ENCODE measurements at regions not wholly inside any gene's neighbourhood (a gene's known extent, or its start where the extent isn't known, plus 50 kb on each side); places are given as distances from the start of the nearest gene placed in this dataset.

DNA sequence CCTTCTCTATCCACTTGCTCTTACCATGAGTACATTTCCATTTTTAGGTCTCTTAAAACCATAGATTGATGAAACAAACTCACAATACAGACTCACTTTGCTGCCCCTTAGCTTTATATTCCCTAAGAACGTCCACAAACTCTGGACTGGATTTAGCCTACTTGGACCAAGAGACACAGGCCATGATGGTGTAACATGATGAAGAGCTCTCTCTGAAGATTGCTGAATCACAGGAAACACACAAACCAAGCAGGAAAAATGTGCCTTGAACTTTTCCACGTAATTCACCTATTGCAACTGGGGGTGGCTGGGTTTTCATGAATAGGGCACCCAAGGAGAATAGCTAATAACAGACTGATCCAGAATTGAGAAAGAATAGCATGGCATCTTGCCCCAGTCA is 201.7 kb upstream of the RBBP8 start:
- Histone ChIP-seq H3K4me1 (ENCODE audit: insufficient read depth, low read length, poor library complexity, severe bottlenecking) (no peaks in the 10 kb centered on the region), H3K9me3 (ENCODE audit: low read depth, low read length, poor library complexity, severe bottlenecking) (no peaks in the 10 kb centered on the region), H3K4me3 (ENCODE audit: low read depth, low read length, poor library complexity, severe bottlenecking) (no peak overlapping the region), H3K27ac (ENCODE audit: low read depth, low read length, poor library complexity, severe bottlenecking) (no peak overlapping the region), H3K36me3 (ENCODE audit: insufficient read depth, low read length, poor library complexity, severe bottlenecking) (no peaks in the 10 kb centered on the region), H3K27me3 (replicated peaks; ENCODE audit: insufficient read depth, low read depth, low read length, poor library complexity) (no peaks in the 10 kb centered on the region)
- no TSS peak for BruUV-seq (replicated peaks)
- ChIA-PET POLR2A (ENCODE audit: low non-redundant PET) (no interaction called here), CTCF (no interaction called here)
- TF ChIP-seq, protein P1, sequence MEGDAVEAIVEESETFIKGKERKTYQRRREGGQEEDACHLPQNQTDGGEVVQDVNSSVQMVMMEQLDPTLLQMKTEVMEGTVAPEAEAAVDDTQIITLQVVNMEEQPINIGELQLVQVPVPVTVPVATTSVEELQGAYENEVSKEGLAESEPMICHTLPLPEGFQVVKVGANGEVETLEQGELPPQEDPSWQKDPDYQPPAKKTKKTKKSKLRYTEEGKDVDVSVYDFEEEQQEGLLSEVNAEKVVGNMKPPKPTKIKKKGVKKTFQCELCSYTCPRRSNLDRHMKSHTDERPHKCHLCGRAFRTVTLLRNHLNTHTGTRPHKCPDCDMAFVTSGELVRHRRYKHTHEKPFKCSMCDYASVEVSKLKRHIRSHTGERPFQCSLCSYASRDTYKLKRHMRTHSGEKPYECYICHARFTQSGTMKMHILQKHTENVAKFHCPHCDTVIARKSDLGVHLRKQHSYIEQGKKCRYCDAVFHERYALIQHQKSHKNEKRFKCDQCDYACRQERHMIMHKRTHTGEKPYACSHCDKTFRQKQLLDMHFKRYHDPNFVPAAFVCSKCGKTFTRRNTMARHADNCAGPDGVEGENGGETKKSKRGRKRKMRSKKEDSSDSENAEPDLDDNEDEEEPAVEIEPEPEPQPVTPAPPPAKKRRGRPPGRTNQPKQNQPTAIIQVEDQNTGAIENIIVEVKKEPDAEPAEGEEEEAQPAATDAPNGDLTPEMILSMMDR (conservative IDR thresholded peaks at IDR 0.05; ENCODE audit: low read depth, low read length): no peak
- TF ChIP-seq EZH2 (IDR thresholded peaks at IDR 0.05; ENCODE audit: borderline replicate concordance, low read depth, low read length, poor library complexity, severe bottlenecking): no peak
- intact Hi-C loops (cut with micrococcal nuclease; ENCODE audit: unreplicated experiment): no loop called here
- no peak for DNase-seq (ENCODE audit: low spot score)

DNA sequence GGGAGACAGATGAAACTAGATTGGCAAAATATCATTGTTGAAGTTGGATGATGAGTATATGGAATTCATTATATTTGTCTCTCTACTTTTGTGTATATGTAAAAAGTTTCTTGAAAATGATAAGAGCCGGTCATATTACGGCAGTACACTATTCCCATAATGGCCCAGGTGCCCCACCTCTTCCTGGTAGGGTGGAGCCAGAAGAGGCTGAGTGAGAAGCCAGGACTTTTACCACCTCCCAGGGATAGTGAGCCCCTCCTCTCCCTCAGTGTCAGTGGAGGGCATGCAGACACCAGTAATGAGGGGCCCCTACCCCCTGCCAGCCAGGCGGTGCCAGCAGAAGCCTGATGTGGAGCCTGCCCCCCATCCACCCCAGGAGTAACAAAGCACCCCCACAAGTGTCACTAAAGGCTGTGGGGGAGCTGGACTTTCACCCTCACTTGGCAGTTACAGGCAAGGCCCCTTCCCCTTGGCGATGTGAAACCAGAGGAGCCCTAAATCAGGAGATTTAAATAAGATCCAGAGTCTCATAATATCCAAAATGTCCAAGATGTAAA is 198.9 kb upstream of the RBBP8 start:
- no peak for DNase-seq (ENCODE audit: low spot score)
- POLR2A ChIA-PET (ENCODE audit: low non-redundant PET): no interaction called here
- Histone ChIP-seq H3K27ac (ENCODE audit: low read depth, low read length, poor library complexity, severe bottlenecking) (no peak overlapping the region), H3K4me3 (ENCODE audit: low read depth, low read length, poor library complexity, severe bottlenecking) (no peak overlapping the region), H3K4me1 (ENCODE audit: insufficient read depth, low read length, poor library complexity, severe bottlenecking) (no peaks in the 10 kb centered on the region), H3K9me3 (ENCODE audit: low read depth, low read length, poor library complexity, severe bottlenecking) (no peaks in the 10 kb centered on the region), H3K36me3 (ENCODE audit: insufficient read depth, low read length, poor library complexity, severe bottlenecking) (no peaks in the 10 kb centered on the region), H3K27me3 (replicated peaks; ENCODE audit: insufficient read depth, low read depth, low read length, poor library complexity) (no peaks in the 10 kb centered on the region)
- intact Hi-C loops (cut with micrococcal nuclease; ENCODE audit: unreplicated experiment): no loop called here
- BruUV-seq (replicated peaks): no TSS peak
- TF ChIP-seq, protein P1 (conservative IDR thresholded peaks at IDR 0.05; ENCODE audit: low read depth, low read length): no peak
- TF ChIP-seq EZH2 (IDR thresholded peaks at IDR 0.05; ENCODE audit: borderline replicate concordance, low read depth, low read length, poor library complexity, severe bottlenecking): no peak
- CTCF ChIA-PET: no interaction called here

DNA sequence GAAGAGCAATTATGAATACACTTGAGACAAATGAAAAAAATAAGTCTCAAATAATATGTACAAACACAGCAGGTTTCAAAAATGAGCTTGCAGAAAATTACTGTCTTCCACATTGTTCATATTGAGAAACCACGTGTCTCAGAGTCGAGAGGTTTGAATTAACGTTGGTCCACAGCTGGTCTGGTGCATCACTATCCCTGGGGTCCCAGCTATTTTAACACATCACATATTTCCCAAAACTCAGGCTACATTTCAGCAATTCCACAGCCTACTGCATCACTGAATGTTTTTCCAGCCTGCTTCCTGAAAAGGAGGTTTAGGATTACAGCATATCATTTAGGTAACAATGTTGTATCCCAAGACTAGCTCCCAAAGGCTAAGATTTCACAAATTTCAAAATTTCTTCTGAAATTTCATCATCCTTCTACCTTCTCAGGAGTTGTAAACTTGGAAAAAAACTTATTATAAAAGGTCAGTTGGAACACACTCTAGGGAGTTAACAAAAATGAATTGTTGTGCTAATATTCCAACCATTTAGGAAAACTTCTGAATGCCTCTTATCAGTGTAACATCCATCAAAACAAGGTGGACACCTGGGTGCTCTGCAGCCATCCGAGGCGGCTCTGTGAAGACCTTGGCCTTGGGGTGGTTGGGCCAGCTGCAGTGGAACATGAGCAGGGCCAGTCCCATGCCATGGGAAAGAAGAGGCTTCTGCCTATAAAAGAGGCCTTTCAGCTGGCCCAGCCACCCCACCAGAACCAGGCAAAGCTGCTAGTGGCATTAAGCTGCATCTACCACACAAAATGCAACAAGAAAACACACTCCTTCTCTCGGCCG is 198.1 kb upstream of the RBBP8 start:
- H3K36me3 ChIP-seq (ENCODE audit: insufficient read depth, low read length, poor library complexity, severe bottlenecking): no peaks in the 10 kb centered on the region
- H3K4me3 ChIP-seq (ENCODE audit: low read depth, low read length, poor library complexity, severe bottlenecking): no peak overlapping the region
- no peak for DNase-seq (ENCODE audit: low spot score)
- BruUV-seq (replicated peaks): no TSS peak
- H3K4me1 ChIP-seq (ENCODE audit: insufficient read depth, low read length, poor library complexity, severe bottlenecking): no peaks in the 10 kb centered on the region
- H3K27ac ChIP-seq (ENCODE audit: low read depth, low read length, poor library complexity, severe bottlenecking): no peak overlapping the region
- ChIA-PET CTCF (no interaction called here), POLR2A (ENCODE audit: low non-redundant PET) (no interaction called here)
- TF ChIP-seq, protein P1 (conservative IDR thresholded peaks at IDR 0.05; ENCODE audit: low read depth, low read length): no peak
- no peak for TF ChIP-seq EZH2 (IDR thresholded peaks at IDR 0.05; ENCODE audit: borderline replicate concordance, low read depth, low read length, poor library complexity, severe bottlenecking)
- no peaks in the 10 kb centered on the region for H3K9me3 ChIP-seq (ENCODE audit: low read depth, low read length, poor library complexity, severe bottlenecking)
- no peaks in the 10 kb centered on the region for H3K27me3 ChIP-seq (replicated peaks; ENCODE audit: insufficient read depth, low read depth, low read length, poor library complexity)
- intact Hi-C loops (cut with micrococcal nuclease; ENCODE audit: unreplicated experiment): loop anchor here (5.0 kb wide), 1 partner anchor 52 kb away; no protein-coding TSS in a partner anchor
